BLaER1 treated with 17β-estradiol and CSF1 and Interleukin-3, amounts not matched to agents 10 nM and 100 nM (cell line): ENCODE measurements at regions not wholly inside any gene's neighbourhood (a gene's known extent, or its start where the extent isn't known, plus 50 kb on each side); places are given as distances from the start of the nearest gene placed in this dataset.

Experiments used
- H3K27ac ChIP-seq, 11 experiments: shearing (Covaris generic); formaldehyde crosslinking; 2 replicates each; pipeline ENCODE4 v1.8.1; 2022
- H3K27me3 ChIP-seq, 11 experiments: shearing (Covaris generic); formaldehyde crosslinking; 2 replicates each; pipeline ENCODE4 v1.8.1; 2022
- H3K36me3 ChIP-seq, 11 experiments: shearing (Covaris generic); formaldehyde crosslinking; 2 replicates each; pipeline ENCODE4 v1.8.1; 2022
- H3K4me1 ChIP-seq, 10 experiments: shearing (Covaris generic); formaldehyde crosslinking; 2 replicates each; pipeline ENCODE4 v1.8.1; 2022
- H3K4me2 ChIP-seq, 11 experiments: shearing (Covaris generic); formaldehyde crosslinking; 2 replicates each; pipeline ENCODE4 v1.8.1; 2022
- H3K4me3 ChIP-seq, 10 experiments: shearing (Covaris generic); formaldehyde crosslinking; 2 replicates each; pipeline ENCODE4 v1.8.1; 2022
- H3K9ac ChIP-seq, 11 experiments: shearing (Covaris generic); formaldehyde crosslinking; 2 replicates each; pipeline ENCODE4 v1.8.1; 2022
- H3K9me3 ChIP-seq, 11 experiments: shearing (Covaris generic); formaldehyde crosslinking; replicated peaks in 1 of 11; 2 replicates each; pipeline ENCODE4 v1.8.1; 2022
- H4K20me1 ChIP-seq, 11 experiments: shearing (Covaris generic); formaldehyde crosslinking; 2 replicates each; pipeline ENCODE4 v1.8.1; 2022
- Cebpa-rat ChIP-seq, 11 experiments: shearing (Covaris generic); IDR thresholded peaks; 2 replicates each; pipeline ENCODE4 v1.8.1; 2022

- Histone ChIP-seq H3K27me3 (no peaks in the 10 kb centered on the region), H3K4me3 (no peak overlapping the region), H3K9me3 (peaks cover 32 to 48% (median 40%) of the 10 kb centered on the region in 11 experiments), H3K36me3 (no peaks in the 10 kb centered on the region), H4K20me1 (no peaks in the 10 kb centered on the region), H3K4me2 (peak overlapping the region in 2 of 11 experiments; percentile 37 to 38; a peak in 3 of 22 replicates), H3K4me1 (peaks cover 0 to 9% (median 0%) of the 10 kb centered on the region in 10 experiments; a peak in 4 of 20 replicates), H3K27ac (no peak overlapping the region), H3K9ac (no peak overlapping the region)
- no peak for TF ChIP-seq Cebpa-rat (IDR thresholded peaks at IDR 0.05)
These were observed 648.5 kb downstream of the MTRR start for GRCh38 chr5:8517456-8517855.

DNA sequence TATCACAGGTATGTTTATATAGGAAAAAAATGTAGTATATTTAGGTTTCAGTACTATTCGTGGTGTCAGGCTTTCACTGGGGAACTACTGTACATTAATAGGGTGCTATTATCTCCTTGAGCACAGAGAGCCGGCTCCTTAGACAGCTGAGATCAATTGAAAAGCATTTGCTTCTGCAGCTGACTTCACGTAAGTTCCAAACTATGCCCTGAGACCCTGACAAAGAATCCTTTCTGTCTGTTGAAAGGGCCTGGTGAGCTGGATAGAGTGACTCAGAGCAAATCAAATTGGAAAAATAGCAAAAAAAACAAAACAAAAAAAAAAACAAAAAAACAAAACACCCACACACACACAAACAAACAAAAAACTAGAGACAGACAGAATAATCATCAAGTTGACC is 652.0 kb downstream of the MTRR start:
- TF ChIP-seq Cebpa-rat (IDR thresholded peaks at IDR 0.05) = no peak
- no peak overlapping the region for H3K9ac ChIP-seq
- no peak overlapping the region for H3K4me3 ChIP-seq
- H3K9me3 ChIP-seq = peaks cover 9 to 24% (median 13%) of the 10 kb centered on the region in 11 experiments; a peak in 20 of 22 replicates
- H3K4me2 ChIP-seq = no peak overlapping the region
- no peaks in the 10 kb centered on the region for H3K36me3 ChIP-seq
- no peak overlapping the region for H3K27ac ChIP-seq
- H3K27me3 ChIP-seq = no peaks in the 10 kb centered on the region
- peaks cover 0 to 9% (median 0%) of the 10 kb centered on the region in 10 experiments; a peak in 4 of 20 replicates for H3K4me1 ChIP-seq
- no peaks in the 10 kb centered on the region for H4K20me1 ChIP-seq

DNA sequence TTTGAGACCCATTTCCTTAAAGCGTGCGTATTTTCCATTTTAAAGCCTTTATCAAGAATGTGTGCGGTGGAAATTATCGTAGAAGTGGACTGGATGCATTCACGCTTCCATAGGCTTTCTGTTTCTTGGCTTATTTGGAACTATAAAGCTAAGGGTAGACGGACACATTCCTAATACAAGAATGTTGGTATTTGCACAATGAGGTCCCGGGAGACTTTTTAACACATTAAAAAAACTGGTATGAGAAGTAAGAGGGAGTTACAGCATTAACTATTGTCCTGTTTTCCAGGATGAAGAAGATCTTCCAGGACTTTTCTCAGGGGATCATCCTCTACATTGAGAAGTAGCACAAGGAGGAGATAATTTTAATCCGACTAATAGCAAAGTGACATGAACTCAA is 653.0 kb downstream of the MTRR start:
- H3K4me1 ChIP-seq = peaks cover 0 to 7% (median 0%) of the 10 kb centered on the region in 10 experiments; a peak in 4 of 20 replicates
- H3K36me3 ChIP-seq = no peaks in the 10 kb centered on the region
- H3K27ac ChIP-seq = no peak overlapping the region
- no peak overlapping the region for H3K9ac ChIP-seq
- peaks cover 7 to 18% (median 9%) of the 10 kb centered on the region in 11 experiments; a peak in 19 of 22 replicates for H3K9me3 ChIP-seq
- no peak overlapping the region for H3K4me3 ChIP-seq
- no peak overlapping the region for H3K4me2 ChIP-seq
- no peaks in the 10 kb centered on the region for H3K27me3 ChIP-seq
- TF ChIP-seq Cebpa-rat (IDR thresholded peaks at IDR 0.05) = no peak
- H4K20me1 ChIP-seq = no peaks in the 10 kb centered on the region

GRCh38 chr5:8522646-8523045 is 653.7 kb downstream of the MTRR start:
- H3K4me2 ChIP-seq = no peak overlapping the region
- H3K4me1 ChIP-seq = 0 out of 20 replicates have a peak, but pooled peaks cover 0 to under 1% (median 0%) of the 10 kb centered on the region in 10 experiments
- H3K4me3 ChIP-seq = no peak overlapping the region
- no peak overlapping the region for H3K27ac ChIP-seq
- no peaks in the 10 kb centered on the region for H3K36me3 ChIP-seq
- H3K9me3 ChIP-seq = peaks cover under 1 to 12% (median 2%) of the 10 kb centered on the region in 11 experiments; a peak in 16 of 22 replicates
- no peak for TF ChIP-seq Cebpa-rat (IDR thresholded peaks at IDR 0.05)
- no peaks in the 10 kb centered on the region for H4K20me1 ChIP-seq
- H3K27me3 ChIP-seq = no peaks in the 10 kb centered on the region
- H3K9ac ChIP-seq = no peak overlapping the region

DNA sequence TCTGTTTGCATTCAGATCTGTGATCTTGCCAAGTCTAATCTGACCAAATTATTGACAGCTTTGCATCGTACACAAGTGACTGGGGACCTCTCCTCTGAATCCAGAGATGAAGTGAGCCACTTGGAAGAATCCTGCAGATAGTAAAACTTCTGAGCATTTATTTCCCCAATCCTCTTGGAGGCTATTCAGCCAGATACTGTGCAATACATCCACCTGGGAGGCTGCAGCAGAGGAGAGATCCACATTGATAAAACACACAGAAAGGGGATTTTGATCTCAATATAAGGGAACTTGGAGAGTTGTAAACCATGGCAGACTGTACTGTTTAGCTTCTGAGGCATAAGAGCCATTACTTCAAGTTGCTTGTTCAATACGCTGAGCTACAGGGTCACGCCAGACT is 654.6 kb downstream of the MTRR start:
- H3K27ac ChIP-seq = no peak overlapping the region
- H4K20me1 ChIP-seq = no peaks in the 10 kb centered on the region
- H3K27me3 ChIP-seq = no peaks in the 10 kb centered on the region
- no peak overlapping the region for H3K9ac ChIP-seq
- no peak overlapping the region for H3K4me2 ChIP-seq
- TF ChIP-seq Cebpa-rat (IDR thresholded peaks at IDR 0.05) = no peak
- no peaks in the 10 kb centered on the region for H3K36me3 ChIP-seq
- peaks cover 0 to 10% (median 0%) of the 10 kb centered on the region in 11 experiments; a peak in 2 of 22 replicates for H3K9me3 ChIP-seq
- H3K4me3 ChIP-seq = no peak overlapping the region
- H3K4me1 ChIP-seq = no peaks in the 10 kb centered on the region

- TF ChIP-seq Cebpa-rat (IDR thresholded peaks at IDR 0.05) = no peak
- Histone ChIP-seq H3K4me3 (no peak overlapping the region), H3K9me3 (no peaks in the 10 kb centered on the region), H3K36me3 (no peaks in the 10 kb centered on the region), H3K27me3 (no peaks in the 10 kb centered on the region), H4K20me1 (no peaks in the 10 kb centered on the region), H3K27ac (no peak overlapping the region), H3K9ac (no peak overlapping the region), H3K4me2 (no peak overlapping the region), H3K4me1 (no peaks in the 10 kb centered on the region)
These were observed 656.9 kb downstream of the MTRR start for GRCh38 chr5:8525819-8526218.

DNA sequence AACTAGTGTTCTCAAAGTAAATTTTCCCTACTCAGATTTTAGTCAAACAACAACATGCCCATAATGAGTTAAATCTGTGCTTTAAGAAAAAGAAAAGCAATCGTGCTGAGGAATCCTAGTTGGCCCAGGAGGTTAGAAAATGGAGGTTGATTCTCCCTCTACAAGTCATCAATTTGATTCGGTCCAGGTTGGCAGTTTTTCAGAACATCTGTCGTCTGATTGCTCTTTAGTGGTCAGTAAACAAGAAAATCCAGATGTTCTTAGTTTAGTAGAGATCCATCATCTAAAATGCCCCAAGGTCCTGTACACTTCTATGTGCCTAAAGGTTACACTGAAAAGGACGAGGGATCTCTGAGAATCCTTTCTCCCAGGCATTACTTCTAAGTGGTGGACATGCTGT is 659.2 kb downstream of the MTRR start:
- H3K27ac ChIP-seq = no peak overlapping the region
- no peaks in the 10 kb centered on the region for H3K27me3 ChIP-seq
- H3K4me2 ChIP-seq = no peak overlapping the region
- no peaks in the 10 kb centered on the region for H3K4me1 ChIP-seq
- no peak overlapping the region for H3K9ac ChIP-seq
- H4K20me1 ChIP-seq = no peaks in the 10 kb centered on the region
- TF ChIP-seq Cebpa-rat (IDR thresholded peaks at IDR 0.05) = no peak
- no peaks in the 10 kb centered on the region for H3K36me3 ChIP-seq
- H3K9me3 ChIP-seq = no peaks in the 10 kb centered on the region
- no peak overlapping the region for H3K4me3 ChIP-seq

DNA sequence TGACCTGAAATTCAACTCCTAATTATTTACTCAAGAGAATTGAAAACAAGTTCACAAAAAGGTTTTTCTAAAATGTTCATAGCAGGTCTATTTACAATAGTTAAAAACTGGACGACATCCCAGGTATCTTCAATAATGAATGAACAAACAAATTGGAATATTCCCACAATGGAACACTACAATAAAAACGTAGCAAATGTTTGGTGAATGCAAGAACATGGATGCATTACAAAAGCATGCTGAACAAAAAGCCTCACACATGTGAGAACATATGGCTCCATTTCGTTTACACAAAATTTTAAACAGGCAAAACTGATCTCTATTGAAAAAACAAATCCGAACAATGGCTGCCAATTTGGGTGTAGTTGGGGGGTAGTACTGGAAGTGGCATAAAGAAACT is 669.9 kb downstream of the MTRR start:
- H3K9ac ChIP-seq = no peak overlapping the region
- H3K27me3 ChIP-seq = no peaks in the 10 kb centered on the region
- H3K27ac ChIP-seq = no peak overlapping the region

DNA sequence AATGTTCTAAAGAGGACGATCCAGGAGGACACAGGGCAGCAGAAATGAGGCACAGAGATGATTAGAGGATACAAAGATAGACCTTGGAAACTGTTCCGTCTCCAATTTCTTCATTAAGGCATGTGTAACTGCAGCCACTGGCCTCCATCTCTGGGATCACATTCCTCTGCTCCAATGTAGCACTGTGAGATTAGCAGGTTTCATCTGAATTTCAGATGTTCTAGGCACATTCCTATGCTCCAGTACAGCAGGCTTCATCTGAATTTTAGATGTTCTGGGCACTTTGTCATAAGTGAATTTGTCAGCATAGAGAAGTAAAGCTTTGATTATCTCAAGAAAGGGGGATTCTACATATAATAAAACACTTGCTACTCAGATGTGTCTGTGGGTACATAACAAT is 671.4 kb downstream of the MTRR start:
- Histone ChIP-seq H3K4me1 (no peaks in the 10 kb centered on the region), H3K4me2 (no peak overlapping the region), H3K9me3 (peaks cover 0 to 5% (median 0%) of the 10 kb centered on the region in 11 experiments; a peak in 1 of 22 replicates), H3K9ac (no peak overlapping the region), H3K36me3 (no peaks in the 10 kb centered on the region), H3K4me3 (no peak overlapping the region), H4K20me1 (no peaks in the 10 kb centered on the region), H3K27ac (no peak overlapping the region), H3K27me3 (no peaks in the 10 kb centered on the region)
- TF ChIP-seq Cebpa-rat (IDR thresholded peaks at IDR 0.05) = no peak

More for the DNA sequence above, 669.9 kb downstream of the MTRR start:
- no peak for TF ChIP-seq Cebpa-rat (IDR thresholded peaks at IDR 0.05)
- Histone ChIP-seq H3K4me3 (no peak overlapping the region), H4K20me1 (no peaks in the 10 kb centered on the region), H3K4me2 (no peak overlapping the region), H3K36me3 (no peaks in the 10 kb centered on the region), H3K9me3 (peaks cover 0 to 5% (median 0%) of the 10 kb centered on the region in 11 experiments; a peak in 1 of 22 replicates), H3K4me1 (no peaks in the 10 kb centered on the region)

DNA sequence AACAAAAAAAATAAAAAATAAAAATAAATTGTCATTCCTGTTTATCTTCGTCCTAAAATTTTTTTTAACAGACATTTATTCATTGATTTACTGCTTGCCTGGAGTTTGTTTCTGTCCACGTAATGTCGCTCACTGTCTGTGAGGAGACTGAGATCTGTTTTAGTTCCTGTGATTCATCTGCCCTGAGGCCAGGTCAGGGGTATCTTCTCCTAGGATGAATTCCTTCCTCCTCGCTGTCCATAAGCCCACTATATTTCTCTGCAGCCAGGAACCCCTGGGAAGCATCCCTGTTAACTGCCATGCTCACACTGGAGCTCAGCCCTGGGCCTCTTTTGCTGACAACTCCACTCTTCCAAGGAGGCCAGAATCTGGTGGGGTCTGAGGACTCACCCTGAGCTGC is 682.0 kb downstream of the MTRR start:
- no peak for TF ChIP-seq Cebpa-rat (IDR thresholded peaks at IDR 0.05)
- no peak overlapping the region for H3K9ac ChIP-seq
- no peaks in the 10 kb centered on the region for H4K20me1 ChIP-seq
- H3K27ac ChIP-seq = no peak overlapping the region
- H3K4me2 ChIP-seq = no peak overlapping the region
- H3K4me1 ChIP-seq = no peaks in the 10 kb centered on the region
- H3K27me3 ChIP-seq = no peaks in the 10 kb centered on the region
- no peaks in the 10 kb centered on the region for H3K36me3 ChIP-seq
- H3K9me3 ChIP-seq = peaks cover 18 to 25% (median 21%) of the 10 kb centered on the region in 11 experiments
- H3K4me3 ChIP-seq = no peak overlapping the region
